GM18909 (cell line): ENCODE measurements at regions not wholly inside any gene's neighbourhood (a gene's known extent, or its start where the extent isn't known, plus 50 kb on each side); places are given as distances from the start of the nearest gene placed in this dataset.
"Not testable (repeated sequence)": the region's sequence is repeated elsewhere in the genome, so short reads cannot be mapped to it uniquely, and the experiment has no call there.

ENCODE experiments used
- ATAC-seq: cut with Tn5 transposase; IDR thresholded peaks from one replicate; pipeline ENCODE4 v1.9.1; 2021; ENCODE audit warnings: mild to moderate bottlenecking; ENCODE audit not compliant: unreplicated experiment, poor library complexity

DNA sequence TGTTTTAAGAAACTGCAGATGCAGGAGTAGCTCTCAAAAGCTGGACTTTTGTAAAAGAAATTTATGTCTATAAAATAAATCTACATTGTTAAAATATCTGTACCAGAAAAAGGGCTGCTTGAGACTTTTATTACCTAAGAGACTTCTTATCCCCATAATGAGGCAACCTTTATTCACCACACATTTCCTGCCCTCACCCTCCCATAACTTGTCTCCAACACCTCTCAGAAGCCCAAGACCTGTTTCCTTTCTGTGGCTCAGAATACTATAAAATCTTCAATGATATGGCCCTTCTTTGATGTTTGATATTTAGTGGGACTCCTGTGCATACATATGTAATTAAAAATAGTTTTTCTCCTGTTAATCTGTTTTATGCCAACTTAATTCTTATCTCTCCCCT, 141.5 kb upstream of the FER start:
- ATAC-seq = no peak

DNA sequence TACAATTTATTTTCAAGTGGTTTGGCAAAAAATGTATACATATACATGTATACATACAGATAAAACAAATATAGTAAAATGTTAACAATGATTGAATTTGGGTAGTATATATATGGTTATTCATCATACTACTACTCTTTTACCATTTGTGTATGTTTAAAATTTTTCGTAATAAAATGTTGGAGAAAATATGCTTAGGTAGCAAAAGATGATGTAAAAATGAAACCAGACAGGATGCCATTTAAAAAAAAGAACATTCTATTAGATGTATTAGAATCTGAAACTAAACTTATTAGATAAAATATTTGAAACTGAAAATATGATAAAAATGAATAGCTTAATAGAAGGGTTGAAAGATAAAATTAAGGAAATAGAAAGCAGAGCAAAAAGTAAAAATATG, 144.9 kb upstream of the FER start:
- no peak for ATAC-seq

DNA sequence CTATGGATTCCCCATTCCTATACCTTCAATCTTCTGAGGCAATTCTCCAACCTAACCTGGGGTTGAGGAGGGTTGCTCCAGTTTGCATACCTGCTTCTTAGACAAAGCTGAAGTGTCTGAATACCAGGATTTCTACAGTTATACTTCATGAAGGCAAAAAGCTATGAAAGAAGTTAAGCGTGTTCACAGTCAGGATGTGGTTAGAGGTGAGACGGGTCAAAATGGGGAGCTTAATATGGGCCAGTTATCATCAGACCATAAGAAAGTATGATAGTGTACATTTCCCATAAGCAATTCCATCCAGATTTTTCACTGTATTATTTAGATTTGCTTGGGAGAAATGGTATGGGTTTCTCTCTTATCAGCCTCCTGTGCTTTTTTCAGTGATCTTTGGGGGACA, 156.9 kb upstream of the FER start:
- no peak for ATAC-seq

DNA sequence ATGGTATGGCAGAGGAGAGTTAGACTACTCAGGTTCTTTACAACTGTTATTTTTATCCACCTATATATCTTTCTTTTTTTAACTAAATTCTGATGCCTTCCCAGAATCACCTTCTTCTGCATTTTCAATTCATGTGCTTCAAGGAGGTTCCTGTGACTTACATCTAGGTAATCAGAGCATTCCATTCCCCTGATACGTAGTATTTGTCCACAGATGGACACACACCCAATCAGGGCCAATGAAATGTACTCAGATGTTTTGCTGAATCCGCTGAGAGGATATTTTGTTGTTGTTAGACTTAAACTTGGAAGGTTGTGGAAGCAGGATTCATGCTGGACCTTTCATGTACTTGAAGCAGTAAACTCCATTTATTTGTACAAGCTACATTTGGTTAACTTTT, 159.4 kb upstream of the FER start:
- ATAC-seq = no peak

DNA sequence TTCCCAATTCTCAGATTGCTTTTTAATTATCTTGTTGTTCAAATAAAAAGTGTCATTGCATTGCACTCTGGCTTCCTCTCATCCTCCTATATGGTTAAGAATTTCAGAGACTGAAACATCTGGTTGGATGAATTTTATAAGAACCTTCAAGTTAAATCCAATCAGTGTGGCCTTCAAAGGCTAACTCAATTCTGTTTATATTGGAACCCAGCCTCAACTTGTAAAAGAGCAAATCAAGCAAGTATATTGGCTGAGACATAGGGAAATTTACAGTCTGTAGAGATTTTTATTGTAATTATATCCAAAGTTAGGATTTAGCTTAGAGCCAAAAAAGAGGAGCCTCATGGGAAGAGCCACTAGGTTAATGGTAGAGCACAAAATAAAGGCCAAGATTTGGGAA, 159.9 kb upstream of the FER start:
- no peak for ATAC-seq

DNA sequence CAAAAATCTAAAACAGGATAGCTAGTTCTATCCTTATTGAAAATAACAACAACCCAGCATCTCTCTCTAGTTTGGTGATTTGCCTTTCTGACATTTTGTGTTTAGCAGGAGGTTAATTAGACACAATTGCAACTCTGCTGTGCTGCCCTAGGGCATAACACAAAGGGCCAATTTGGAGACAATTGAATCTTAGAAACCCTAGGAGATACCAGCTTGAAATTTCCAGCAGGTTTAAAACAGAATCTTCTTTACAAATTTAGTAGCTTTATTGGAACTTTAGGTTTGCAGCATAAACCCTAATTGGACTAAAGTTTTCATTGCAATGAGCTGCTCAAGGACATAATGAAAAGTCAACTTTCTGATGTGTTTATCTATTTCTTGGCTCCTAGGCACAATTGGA, 166.7 kb upstream of the FER start:
- ATAC-seq = no peak

DNA sequence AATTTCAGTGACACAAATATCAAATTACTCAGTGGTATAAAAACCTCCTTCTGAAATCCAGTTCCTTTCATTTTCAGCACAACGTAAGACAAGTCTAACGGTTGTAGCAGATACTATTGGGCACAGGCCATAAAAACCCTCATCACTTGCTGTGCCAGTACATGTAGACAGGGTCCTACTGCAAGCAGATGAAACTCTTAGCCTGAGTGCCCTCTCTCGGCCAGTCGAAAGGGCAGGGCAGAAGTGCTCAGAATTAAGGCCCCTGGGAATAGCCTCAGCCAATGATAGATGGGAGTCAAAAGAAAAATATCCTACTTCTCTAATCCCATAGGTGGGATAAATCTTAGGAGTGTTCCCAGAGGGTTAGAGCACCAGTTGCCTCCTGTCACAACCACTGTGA, 168.5 kb upstream of the FER start:
- ATAC-seq = no peak

DNA sequence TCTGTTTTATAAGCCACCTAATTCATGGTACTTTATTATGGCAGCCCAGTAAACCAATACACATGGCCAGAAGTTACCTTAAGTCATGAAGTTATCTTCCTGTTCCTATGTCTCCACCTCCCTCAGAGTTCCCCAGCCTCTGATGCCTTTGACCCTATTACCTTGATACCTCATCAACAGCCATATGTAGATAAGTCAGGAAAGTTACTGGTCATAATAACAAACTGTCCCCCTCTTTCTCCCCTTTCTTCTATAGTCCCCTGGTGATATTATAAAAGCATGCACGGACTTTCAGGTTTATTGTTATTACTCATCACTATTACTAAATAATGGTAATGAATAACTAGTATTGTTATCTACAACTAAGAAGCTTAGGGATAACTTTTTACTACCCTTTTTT, 168.9 kb upstream of the FER start:
- no peak for ATAC-seq

DNA sequence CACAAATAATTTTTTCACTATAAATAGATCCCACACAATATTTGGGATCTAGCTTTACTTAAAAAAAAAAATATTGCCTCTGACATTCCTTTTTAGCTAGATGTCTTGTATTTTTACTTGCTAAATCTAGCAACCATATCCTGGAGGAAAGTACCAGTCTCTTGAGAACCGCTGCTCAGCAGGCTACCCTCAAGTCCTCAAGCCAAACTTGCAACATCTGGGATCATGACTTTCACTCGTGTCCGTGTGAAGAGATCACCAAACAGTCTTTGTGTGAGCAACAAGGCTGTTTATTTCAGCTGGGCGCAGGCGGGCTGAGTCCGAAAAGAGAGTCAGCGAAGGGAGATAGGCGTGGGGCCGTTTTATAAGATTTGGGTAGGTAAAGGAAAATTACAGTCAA, 180.3 kb upstream of the FER start:
- ATAC-seq = no peak

DNA sequence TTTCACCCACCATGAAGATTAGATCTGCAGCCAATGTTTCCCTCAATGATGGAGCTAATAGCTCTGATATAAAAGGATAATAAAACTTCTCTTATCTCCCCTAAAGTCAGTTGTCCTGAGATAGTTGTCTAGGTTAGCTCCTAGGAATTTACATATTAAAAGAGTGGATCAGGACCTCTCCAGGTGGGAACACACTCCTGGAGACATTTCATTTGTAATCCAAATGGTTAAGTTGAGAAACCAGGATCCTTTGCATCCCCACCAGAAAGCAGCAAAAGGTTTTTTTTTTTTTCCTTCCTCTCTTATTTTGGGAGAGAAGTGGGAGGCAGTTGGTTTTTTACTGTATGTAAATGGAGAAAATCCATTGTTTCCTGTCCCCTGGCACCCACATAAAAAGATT, 182.5 kb upstream of the FBXL17 start:
- ATAC-seq = no peak

DNA sequence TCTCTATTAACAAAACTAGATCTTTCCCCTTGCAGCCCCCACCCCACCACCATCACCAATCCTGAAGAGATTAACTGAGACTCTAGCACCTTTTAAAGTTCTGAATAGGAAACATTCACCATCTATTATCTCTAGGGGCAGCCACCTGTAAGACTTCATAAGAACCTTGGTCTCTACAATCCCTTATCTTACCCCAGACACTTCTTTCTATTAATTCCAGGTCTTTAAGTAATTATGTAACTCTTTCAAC, 180.2 kb upstream of the FBXL17 start:
- no peak for ATAC-seq

DNA sequence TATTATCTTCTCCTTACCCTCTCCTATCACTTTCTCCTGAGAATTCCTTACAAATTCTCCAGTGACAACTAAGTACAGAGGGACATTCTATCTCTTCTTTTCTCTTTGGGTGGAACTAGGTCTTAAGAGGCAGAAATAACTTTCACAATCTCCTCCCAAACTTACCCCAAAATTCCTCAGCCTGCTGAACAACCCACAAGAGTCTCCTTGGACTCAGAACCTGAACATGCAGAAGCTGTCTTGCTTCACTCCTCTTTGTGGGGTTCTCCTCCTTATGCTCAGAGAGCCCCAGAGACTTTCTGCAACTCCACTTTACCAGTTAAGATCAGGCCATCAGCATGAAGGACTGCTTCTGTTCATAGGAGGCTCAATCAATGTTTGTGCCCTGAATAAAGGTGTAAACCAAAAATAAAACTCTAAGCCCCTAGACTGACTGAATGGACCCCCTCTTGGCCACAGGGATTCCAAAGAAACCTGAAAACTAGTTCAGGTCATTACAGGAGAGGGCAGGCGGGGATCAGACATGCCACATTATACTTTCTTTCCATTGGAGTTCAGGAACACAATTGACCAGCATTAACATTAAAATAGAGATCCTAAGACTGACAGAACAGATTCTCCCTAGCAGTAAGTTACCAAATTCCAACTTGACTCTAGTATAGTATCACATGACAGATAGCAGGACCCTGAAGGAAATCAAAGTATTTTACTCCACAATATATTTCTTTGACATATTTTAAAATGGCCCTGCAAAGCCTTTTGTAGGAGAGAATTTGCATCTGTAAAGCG, 179.7 kb upstream of the FBXL17 start:
- no peak for ATAC-seq

DNA sequence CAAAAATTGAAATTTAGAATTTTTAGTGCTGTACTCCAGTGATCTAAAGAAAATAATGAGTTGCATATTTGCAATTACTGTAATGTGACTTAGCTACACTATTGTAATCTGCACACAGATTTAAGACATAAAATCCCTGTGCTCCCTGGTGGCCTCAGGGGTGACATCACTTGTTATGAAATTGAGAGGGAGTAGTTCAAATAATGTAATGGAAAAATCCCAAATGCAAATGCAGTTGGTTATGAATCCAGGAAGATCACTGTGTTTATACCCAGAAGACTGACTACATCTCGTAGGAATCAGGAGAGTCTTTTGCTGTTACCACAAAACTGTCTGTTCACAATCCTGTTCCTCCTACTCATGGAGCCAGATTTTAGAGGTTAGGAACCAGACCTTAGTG, 178.7 kb upstream of the FBXL17 start:
- ATAC-seq = no peak

DNA sequence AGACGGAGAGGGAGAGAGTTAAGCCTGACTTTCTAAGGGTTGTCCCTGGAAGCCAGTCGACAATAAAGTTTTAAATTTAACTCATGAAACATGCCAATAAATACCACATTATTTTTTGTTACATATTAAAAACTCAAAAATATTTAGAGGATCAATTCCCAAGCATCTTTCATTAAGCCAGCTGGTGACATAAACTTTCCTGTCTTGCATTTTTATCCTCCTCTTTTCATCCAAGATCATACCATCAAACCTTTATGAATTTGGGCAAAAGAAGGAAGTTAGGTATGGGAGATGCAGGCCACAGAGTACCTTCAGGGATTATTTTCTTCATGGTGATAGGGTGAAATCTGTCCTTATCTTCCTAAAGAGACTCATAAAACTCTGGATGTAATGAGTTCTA, 178.3 kb upstream of the FBXL17 start:
- no peak for ATAC-seq

DNA sequence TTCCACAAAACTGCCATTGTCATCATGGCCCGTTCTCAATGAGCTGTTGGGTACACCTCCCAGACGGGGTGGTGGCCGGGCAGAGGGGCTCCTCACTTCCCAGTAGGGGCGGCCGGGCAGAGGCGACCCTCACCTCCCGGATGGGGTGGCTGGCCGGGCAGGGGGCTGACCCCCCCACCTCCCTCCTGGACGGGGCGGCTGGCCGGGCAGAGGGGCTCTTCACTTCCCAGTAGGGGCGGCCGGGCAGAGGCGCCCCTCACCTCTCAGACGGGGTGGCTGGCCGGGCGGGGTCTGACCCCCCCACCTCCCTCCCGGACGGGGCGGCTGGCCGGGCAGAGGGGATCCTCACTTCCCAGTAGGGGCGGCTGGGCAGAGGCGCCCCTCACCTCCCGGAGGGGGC, 176.9 kb upstream of the FBXL17 start:
- ATAC-seq = not testable (repeated sequence)

DNA sequence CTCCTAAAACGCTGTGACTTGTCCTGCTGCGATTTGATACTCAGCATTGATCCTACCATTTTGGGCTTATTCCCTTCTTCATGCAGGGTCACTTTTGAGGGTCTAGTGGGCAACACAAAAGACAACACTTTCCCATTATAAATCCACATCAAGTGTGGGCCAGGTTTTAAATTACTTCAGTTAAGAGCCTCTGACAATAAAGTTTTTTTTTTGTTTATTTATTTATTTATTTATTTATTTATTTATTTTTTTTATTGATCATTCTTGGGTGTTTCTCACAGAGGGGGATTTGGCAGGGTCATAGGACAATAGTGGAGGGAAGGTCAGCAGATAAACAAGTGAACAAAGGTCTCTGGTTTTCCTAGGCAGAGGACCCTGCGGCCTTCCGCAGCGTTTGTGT, 176.2 kb upstream of the FBXL17 start:
- not testable (repeated sequence) for ATAC-seq

DNA sequence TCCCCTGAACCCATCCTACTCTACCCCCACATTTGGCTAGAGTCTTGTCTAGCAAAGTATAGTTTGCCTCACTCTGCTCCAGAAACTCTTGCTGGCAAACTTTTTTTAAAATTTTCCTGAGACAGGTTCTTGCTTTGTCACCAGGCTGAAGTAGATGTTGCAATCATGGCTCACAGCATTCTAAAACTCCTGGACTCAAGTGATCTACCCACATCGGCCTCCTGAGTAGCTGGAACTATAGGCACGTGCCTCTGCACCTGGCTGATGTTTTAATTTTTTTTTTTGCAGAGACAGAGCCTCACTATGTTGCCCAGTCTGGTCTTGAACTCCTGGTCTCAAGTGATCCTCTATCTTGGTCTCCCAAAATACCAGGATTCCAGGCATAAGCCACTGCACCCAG, 175.8 kb upstream of the FBXL17 start:
- ATAC-seq = no peak

DNA sequence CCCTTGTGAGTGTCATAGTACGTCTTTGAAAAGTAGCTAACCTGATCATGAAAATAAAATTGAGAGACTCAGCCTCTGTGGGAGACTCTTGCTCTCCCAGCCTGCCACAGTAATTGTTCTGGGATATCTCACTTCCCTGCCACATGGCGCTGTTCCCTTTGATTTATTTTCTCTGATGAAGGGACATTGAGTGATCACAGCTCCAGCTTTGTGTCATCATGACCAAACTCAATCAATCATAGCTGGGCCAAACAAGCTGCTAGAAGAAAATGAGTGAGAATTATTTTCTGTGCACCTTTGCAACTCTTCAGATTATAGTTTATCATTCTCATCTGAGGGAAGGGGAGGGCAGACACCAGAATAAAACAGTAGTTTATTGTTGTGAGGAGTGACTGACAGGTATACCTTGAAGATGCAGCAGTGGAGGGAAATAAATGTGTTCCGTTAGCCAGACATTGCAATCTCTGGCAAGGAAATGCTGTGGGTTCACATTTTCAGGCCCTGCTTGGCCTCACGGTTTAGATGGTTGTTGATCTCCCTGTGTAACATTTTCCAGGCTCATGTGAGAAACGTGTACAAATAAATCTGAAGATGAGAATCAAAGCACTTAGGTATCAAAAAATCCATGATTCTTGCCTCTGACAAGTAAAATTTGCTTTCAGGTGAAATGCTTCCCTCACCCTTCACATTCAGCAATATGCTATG, 174.7 kb upstream of the FBXL17 start:
- no peak for ATAC-seq

DNA sequence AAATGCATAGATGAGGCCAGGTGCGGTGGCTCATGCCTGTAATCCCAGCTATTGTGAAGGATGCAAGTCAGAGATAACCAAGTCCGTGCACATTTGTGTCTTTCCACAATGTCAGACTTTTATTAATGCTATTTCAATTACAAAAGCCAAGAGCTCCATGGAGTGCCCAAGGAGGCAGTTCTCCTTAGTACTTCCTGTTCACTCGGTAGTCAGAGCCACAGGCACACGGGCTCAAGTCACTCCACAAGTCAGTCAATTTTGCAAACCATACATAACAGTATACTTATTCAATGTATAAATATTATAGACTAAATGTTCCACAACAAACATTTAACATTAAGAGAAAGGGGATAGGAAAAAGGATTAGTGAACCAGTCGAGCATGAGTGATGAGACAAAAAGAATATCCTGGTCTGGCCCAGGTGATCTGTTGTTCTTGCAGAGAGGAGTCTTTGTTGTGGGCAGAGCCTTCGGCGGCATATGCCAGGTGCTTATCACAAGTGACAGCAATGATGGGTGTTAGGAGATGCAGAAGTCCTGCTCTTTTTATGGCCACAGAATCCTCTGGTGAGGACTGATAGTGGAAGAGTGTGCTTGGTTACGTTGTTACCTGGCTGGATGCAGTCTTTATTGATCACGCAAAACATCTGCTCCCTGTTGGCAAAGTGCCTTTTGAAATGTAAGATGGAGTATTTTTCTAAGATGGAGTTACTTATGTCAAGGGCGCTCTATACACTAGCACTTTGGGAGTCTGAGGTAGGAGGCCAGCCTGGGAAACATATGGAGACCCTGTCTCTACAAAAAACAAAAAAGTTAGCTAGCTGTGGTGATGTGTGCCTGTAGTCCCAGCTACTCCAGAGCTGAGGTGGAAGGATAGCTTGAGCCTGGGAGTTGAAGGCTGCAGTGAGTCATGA, 167.0 kb upstream of the FBXL17 start:
- ATAC-seq = no peak

DNA sequence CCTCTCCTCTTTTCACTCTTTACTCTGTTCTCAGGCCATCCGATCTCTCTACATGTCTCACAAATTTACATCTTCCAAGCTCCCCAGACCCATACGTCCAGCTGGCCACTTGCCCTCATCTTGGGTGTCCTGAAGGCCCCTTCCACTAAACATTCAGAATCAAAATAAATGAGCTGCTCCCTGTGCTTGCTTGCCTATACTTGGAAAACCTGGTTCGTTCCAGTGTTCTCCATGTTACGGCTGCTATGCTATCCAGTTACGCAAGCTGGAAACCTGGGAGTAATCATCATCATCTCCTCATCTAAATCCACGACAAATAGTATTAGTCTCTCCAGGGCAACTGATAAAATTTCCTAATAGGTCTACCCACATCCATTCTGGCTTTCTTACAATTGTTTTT, 165.0 kb upstream of the FBXL17 start:
- no peak for ATAC-seq

DNA sequence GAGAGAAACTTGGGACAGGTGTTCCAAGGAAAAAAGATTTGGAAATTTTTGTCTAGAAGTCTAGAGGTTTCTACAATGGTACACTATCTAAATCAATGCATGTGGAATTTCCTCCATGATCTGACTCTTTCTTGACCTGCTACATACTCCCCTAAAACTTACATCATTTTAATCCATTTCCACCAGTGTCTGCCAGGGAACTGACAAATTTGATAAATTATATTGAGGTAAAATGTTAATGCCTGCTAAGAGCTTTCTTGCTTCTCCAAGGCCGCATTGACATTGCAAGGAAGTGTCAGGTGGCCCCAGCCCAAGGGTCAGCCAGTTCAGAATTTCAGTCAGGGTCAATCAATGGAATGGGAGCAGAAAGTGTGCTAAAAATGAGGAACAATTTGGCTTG, 163.4 kb upstream of the FBXL17 start:
- ATAC-seq = no peak
